ENCODE measurements at regions not wholly inside any gene's neighbourhood (a gene's known extent, or its start where the extent isn't known, plus 50 kb on each side); places are given as distances from the start of the nearest gene placed in this dataset.

GRCh38 chr12:61610143-61610542 is 650.1 kb upstream of the USP15 start:
- no peak for DNase-seq (ENCODE audit: extremely low spot score)
- no peak for TF ChIP-seq FOXK2 (IDR thresholded peaks at IDR 0.05)
- no peak for TF ChIP-seq LEF1 (IDR thresholded peaks at IDR 0.05; ENCODE audit: borderline replicate concordance)
- TF ChIP-seq ZNF384 (IDR thresholded peaks at IDR 0.05) = no peak
- no peak for TF ChIP-seq SUZ12 (IDR thresholded peaks at IDR 0.05)
- TF ChIP-seq SP1 (IDR thresholded peaks at IDR 0.05) = no peak
- TF ChIP-seq L3MBTL2 (conservative IDR thresholded peaks at IDR 0.05) = no peak
- TF ChIP-seq BHLHE40 (IDR thresholded peaks at IDR 0.05; ENCODE audit: borderline replicate concordance) = no peak
- TF ChIP-seq HDGF (IDR thresholded peaks at IDR 0.05; ENCODE audit: borderline replicate concordance) = no peak
- no peak for TF ChIP-seq CTBP1 (IDR thresholded peaks at IDR 0.05; ENCODE audit: borderline replicate concordance)
- no peak for TF ChIP-seq ARNT (IDR thresholded peaks at IDR 0.05)
- TF ChIP-seq PKNOX1 (IDR thresholded peaks at IDR 0.05) = no peak
- no peak for TF ChIP-seq TARDBP (IDR thresholded peaks at IDR 0.05)
- TF ChIP-seq FOXM1 (IDR thresholded peaks at IDR 0.05; ENCODE audit: borderline replicate concordance) = no peak
- no peak for TF ChIP-seq NFRKB (IDR thresholded peaks at IDR 0.05)
- no peak for TF ChIP-seq ELF4 (IDR thresholded peaks at IDR 0.05)
- no peak for TF ChIP-seq FOXA1 (IDR thresholded peaks at IDR 0.05)
- POLR2A ChIA-PET = no interaction called here
- CTCF ChIA-PET = no interaction called here

- no peak for DNase-seq (ENCODE audit: extremely low spot score)
- POLR2A ChIA-PET = no interaction called here
- TF ChIP-seq FOXM1 (IDR thresholded peaks at IDR 0.05; ENCODE audit: borderline replicate concordance) (no peak), NFRKB (IDR thresholded peaks at IDR 0.05) (no peak), SP1 (IDR thresholded peaks at IDR 0.05) (no peak)
- CTCF ChIA-PET = interaction anchor here (0.6 kb wide), 1 partner anchor 722 kb away, joined by 3 read pairs; no protein-coding TSS in a partner anchor
Observed at GRCh38 chr12:61629702-61630101, 630.5 kb upstream of the USP15 start.

GRCh38 chr12:61646639-61647038 is 613.6 kb upstream of the USP15 start:
- ChIA-PET CTCF (interaction anchor here (0.7 kb wide), 1 partner anchor 438 kb away, joined by 3 read pairs; no protein-coding TSS in a partner anchor), POLR2A (no interaction called here)
- no peak for DNase-seq (ENCODE audit: extremely low spot score)
- TF ChIP-seq PKNOX1 (IDR thresholded peaks at IDR 0.05) (no peak), BHLHE40 (IDR thresholded peaks at IDR 0.05; ENCODE audit: borderline replicate concordance) (no peak), ZNF384 (IDR thresholded peaks at IDR 0.05) (no peak), FOXM1 (IDR thresholded peaks at IDR 0.05; ENCODE audit: borderline replicate concordance) (no peak), ELF4 (IDR thresholded peaks at IDR 0.05) (no peak), HDGF (IDR thresholded peaks at IDR 0.05; ENCODE audit: borderline replicate concordance) (no peak), NFRKB (IDR thresholded peaks at IDR 0.05) (no peak), CTBP1 (IDR thresholded peaks at IDR 0.05; ENCODE audit: borderline replicate concordance) (no peak), SUZ12 (IDR thresholded peaks at IDR 0.05) (no peak), LEF1 (IDR thresholded peaks at IDR 0.05; ENCODE audit: borderline replicate concordance) (no peak), FOXK2 (IDR thresholded peaks at IDR 0.05) (no peak), TARDBP (IDR thresholded peaks at IDR 0.05) (no peak)

GRCh38 chr12:61647566-61647965 is 612.6 kb upstream of the USP15 start:
- POLR2A ChIA-PET = no interaction called here
- CTCF ChIA-PET = no interaction called here
- DNase-seq (ENCODE audit: extremely low spot score) = no peak
- no peak for TF ChIP-seq SUZ12 (IDR thresholded peaks at IDR 0.05)
- no peak for TF ChIP-seq ARNT (IDR thresholded peaks at IDR 0.05)
- TF ChIP-seq FOXM1 (IDR thresholded peaks at IDR 0.05; ENCODE audit: borderline replicate concordance) = no peak
- TF ChIP-seq PKNOX1 (IDR thresholded peaks at IDR 0.05) = no peak

GRCh38 chr12:61652265-61652664 is 607.9 kb upstream of the USP15 start:
- CTCF ChIA-PET = no interaction called here
- TF ChIP-seq CTBP1 (IDR thresholded peaks at IDR 0.05; ENCODE audit: borderline replicate concordance) (no peak), ARNT (IDR thresholded peaks at IDR 0.05) (no peak), ELF4 (IDR thresholded peaks at IDR 0.05) (no peak), L3MBTL2 (conservative IDR thresholded peaks at IDR 0.05) (no peak)
- DNase-seq (ENCODE audit: extremely low spot score) = no peak
- POLR2A ChIA-PET = no interaction called here

- no peak for DNase-seq (ENCODE audit: extremely low spot score)
- ChIA-PET CTCF (no interaction called here), POLR2A (no interaction called here)
- TF ChIP-seq BHLHE40 (IDR thresholded peaks at IDR 0.05; ENCODE audit: borderline replicate concordance) (no peak), L3MBTL2 (conservative IDR thresholded peaks at IDR 0.05) (no peak), LEF1 (IDR thresholded peaks at IDR 0.05; ENCODE audit: borderline replicate concordance) (no peak), HDGF (IDR thresholded peaks at IDR 0.05; ENCODE audit: borderline replicate concordance) (no peak), FOXK2 (IDR thresholded peaks at IDR 0.05) (no peak), ARNT (IDR thresholded peaks at IDR 0.05) (no peak), ZNF384 (IDR thresholded peaks at IDR 0.05) (no peak), SP1 (IDR thresholded peaks at IDR 0.05) (no peak), ELF4 (IDR thresholded peaks at IDR 0.05) (no peak)
Observed at GRCh38 chr12:61654698-61655097, 605.5 kb upstream of the USP15 start.

- TF ChIP-seq BHLHE40 (IDR thresholded peaks at IDR 0.05; ENCODE audit: borderline replicate concordance) = no peak
- TF ChIP-seq LEF1 (IDR thresholded peaks at IDR 0.05; ENCODE audit: borderline replicate concordance) = no peak
- TF ChIP-seq FOXK2 (IDR thresholded peaks at IDR 0.05) = no peak
- ChIA-PET CTCF (no interaction called here), POLR2A (no interaction called here)
- no peak for DNase-seq (ENCODE audit: extremely low spot score)
Observed at GRCh38 chr12:61655241-61655640, 605.0 kb upstream of the USP15 start.

All from HEK293T (cell line).